Putamen (tissue), 1 donor: ENCODE measurements at regions not wholly inside any gene's neighbourhood (a gene's known extent, or its start where the extent isn't known, plus 50 kb on each side); places are given as distances from the start of the nearest gene placed in this dataset.
A peak's percentile ranks its signal among the peaks of the same experiment; 100 is the strongest.

Experiments used
- DNase-seq: peaks from one replicate; pipeline ENCODE4 v3.0.0-alpha.2; 2016; ENCODE audit warnings: low spot score

DNA sequence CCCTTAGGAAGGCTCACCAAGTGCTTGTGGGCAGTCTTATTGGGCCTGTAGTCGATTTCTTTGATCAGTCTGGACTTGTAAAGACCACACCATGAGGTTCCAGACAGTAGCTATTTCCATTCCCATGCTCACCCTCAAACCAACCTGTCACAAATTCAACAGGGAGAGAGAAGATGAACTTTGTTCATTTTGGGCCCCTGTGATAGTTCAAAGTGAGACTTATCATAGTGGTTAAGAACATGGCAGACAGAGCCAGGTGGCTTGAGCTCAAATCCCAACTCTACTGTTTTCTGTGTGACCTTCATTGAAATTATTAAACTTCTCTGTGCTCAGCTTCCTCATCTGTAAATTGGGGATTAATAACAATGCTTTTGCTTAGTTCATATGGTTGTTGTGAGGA, 53.9 kb upstream of the CTLA4 start:
- no peak for DNase-seq

DNA sequence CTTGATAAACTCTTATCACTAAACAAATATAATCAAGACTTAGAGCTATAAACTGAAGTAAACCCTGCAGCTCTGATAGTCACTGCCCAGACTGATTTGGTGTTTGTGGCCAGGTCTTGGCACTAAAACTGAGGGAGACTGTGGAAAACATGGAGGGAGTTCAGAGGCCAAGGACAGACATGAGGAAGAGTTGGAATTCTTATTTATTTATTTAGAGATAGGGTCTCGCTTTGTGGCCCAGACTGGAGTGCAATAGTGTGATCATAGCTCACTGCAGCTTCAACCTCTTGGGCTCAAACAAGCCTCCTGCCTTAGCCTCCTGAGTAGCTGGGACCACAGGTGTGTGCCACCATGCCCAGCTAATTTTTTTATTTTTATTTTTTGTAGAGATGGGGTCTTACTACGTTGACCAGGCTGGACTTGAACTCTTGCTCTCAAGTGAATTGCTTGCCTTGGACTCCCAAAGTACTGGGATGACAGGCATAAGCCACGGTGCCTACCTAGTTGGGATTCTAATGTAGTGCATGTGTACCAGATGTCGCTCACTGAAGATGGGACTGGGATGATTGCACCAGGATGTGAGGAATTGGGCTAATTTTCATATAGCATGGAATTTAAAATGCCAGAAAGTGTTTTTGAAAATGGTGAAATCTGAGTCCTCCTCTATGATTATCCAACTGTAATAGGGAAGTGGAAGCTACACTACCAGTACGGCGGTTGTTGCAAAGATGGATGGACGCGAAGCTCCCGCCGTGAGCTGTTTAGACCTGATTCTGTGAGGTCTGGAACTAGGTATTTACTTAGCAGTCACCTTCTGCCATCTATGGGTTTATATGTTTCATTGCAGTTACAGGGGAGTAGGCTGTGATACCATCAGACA, 52.7 kb upstream of the CTLA4 start:
- DNase-seq = peak; percentile 46

DNA sequence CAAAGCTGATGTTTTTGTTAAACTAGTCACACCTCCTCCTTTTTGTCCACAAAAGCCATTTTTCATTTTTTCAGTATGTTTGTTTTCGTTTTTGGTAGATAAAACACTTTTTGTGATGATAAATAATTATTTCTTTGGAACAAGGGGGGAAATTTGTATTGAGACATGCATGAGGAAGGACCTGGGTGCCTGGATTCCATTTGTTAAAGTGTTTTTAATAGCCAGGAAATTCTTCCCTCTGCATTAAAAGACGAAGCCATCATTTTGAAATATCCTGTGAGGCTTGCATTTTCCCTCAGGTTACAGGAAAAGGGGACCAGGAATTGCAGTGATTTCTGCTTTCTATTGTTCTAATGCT, 52.1 kb upstream of the CTLA4 start:
- no peak for DNase-seq

DNA sequence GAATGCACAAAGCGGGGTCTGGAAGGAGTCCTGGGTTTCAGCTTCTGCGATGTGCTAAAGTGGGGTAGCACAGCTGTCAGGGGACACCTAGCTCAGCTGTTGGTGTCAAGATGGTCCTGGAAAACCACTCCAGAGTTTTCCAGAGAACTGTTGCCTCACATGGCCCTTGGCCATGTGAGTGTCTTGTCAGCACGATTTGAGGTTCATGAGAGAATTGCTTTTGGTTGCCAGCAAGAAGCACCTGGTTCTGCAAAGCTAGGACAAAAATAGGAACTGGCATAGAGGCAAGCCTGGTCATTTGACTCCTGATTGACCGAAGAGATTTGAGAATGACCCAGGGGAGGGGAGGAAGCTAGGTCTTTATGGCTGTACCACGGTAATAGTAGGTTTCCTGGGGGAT, 50.4 kb upstream of the CTLA4 start:
- DNase-seq = no peak
